Coronary artery (tissue), 2 donors: ENCODE measurements at regions not wholly inside any gene's neighbourhood (a gene's known extent, or its start where the extent isn't known, plus 50 kb on each side); places are given as distances from the start of the nearest gene placed in this dataset.

Experiments
- DNase-seq: peaks from one replicate; pipeline ENCODE4 v3.0.0-alpha.2; 2017; ENCODE audit warnings: low spot score
- H3K27ac ChIP-seq, 2 donors: fragments of 200-600 bp; sonication (generic); one replicate each; pipeline ENCODE4 v1.5.1; 2016 to 2019
- H3K4me3 ChIP-seq: fragments of 200-600 bp; sonication (generic); 2 replicates; pipeline ENCODE4 v1.5.1; 2016; ENCODE audit warnings: mild to moderate bottlenecking, moderate library complexity
- TF ChIP-seq, protein P1 (sequence below): fragments of 200-600 bp; sonication (generic); IDR thresholded peaks from one replicate; pipeline ENCODE4 v1.5.1; 2019; ENCODE audit warnings: antibody characterized with exemption

DNA sequence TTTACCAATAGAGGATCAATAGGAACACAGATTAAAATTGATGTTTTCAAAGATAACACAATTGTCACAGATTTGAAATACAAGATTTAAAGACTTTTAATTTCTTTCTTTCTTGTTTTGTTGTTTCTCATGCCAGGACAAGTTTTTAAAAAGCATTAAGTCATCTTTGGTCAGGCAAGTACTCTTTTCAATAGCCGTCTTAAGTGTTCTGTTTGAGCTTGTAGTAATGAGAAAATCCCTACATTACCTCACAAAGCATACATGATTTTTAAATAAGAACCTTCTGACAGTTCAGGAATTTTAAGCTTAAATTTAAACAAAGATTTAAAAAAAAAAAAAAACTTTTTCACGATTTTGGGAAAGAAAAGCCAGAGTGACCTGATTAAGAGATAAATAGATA, 216.3 kb upstream of the PRR20A start:
- TF ChIP-seq, protein P1, sequence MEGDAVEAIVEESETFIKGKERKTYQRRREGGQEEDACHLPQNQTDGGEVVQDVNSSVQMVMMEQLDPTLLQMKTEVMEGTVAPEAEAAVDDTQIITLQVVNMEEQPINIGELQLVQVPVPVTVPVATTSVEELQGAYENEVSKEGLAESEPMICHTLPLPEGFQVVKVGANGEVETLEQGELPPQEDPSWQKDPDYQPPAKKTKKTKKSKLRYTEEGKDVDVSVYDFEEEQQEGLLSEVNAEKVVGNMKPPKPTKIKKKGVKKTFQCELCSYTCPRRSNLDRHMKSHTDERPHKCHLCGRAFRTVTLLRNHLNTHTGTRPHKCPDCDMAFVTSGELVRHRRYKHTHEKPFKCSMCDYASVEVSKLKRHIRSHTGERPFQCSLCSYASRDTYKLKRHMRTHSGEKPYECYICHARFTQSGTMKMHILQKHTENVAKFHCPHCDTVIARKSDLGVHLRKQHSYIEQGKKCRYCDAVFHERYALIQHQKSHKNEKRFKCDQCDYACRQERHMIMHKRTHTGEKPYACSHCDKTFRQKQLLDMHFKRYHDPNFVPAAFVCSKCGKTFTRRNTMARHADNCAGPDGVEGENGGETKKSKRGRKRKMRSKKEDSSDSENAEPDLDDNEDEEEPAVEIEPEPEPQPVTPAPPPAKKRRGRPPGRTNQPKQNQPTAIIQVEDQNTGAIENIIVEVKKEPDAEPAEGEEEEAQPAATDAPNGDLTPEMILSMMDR, result no peak
- H3K4me3 ChIP-seq, result no peak overlapping the region
- no peak for DNase-seq
- no peak overlapping the region for H3K27ac ChIP-seq

DNA sequence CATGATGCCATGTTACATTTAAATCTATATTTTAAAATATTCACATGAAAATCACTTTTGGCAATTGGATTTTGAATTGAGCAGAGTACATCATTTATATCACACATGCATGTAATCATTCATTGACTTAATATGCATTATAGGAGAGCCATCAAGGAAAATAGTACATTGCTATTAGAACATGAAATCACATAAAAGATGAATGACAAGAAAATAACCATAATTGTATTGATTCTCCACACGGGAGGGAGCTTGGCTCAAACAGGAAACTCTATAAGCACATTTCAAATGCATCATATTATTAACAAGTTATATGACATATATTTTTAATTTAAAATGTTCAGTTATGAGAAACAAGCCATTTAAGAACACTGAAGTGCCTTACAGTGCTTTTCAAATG, 208.6 kb upstream of the PRR20A start:
- H3K4me3 ChIP-seq, result no peak overlapping the region
- no peak for DNase-seq
- TF ChIP-seq, protein P1, result no peak
- H3K27ac ChIP-seq, result no peak overlapping the region

DNA sequence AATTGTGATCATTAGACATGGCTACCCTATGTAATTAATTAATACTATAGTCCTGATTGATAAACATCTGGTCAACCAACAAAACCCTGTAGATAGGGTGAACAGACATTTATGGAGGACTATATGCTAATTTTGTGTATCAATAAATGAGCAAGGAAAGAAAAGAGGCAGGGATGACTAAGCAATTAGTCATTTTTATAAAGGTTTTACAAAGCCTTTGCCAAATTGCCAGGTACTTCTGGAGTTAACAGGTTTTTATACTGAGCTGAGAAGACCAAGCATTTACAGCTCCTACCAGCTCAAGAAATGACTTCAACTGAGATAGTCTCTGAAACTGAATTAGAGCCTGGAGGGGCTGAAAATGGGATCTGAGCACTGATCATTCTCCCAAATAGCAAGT, 186.8 kb upstream of the PRR20A start:
- DNase-seq, result no peak
- TF ChIP-seq, protein P1, result no peak
- Histone ChIP-seq H3K4me3 (no peak overlapping the region), H3K27ac (no peak overlapping the region)

DNA sequence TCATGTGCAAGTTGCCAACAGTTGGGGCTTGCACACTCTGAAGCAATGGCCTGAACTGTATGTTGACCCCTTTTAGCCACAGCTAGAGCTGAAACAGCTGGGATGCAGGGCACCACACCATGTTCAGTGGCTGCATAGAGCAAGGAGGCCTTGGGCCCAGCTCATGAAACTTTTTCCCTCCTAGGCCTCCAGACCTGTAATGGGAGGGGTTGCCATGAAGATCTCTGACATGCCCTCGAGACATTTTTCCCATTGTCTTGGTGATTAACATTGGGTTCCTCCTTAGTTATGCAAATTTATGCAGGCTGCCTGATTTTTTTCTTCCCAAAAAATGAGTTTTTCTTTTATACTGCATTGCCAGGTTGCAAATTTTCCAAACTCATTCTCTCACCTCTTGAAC, 165.1 kb upstream of the PRR20A start:
- Histone ChIP-seq H3K27ac (no peak overlapping the region), H3K4me3 (no peak overlapping the region)
- TF ChIP-seq, protein P1, result no peak
- no peak for DNase-seq

DNA sequence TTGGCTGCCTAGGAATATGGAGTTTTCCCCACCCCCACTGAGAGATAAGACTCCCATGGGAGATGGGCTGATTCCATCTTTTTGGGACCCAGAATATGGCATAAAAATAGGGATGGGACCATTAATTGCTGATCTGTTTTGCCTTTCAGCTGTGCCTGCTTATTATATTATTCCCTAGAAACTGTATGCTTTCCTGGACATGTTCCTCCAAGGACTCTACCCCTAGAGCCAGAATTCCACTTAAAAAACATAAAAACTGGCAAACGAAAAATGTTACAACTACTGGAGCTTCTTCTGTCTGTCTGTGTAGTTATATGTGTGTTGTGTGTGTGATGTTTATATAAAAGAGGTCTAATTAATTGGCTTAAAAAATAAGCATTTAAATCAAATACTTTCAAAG, 159.9 kb upstream of the PRR20A start:
- H3K4me3 ChIP-seq, result no peak overlapping the region
- no peak for DNase-seq
- H3K27ac ChIP-seq, result no peak overlapping the region
- TF ChIP-seq, protein P1, result no peak

DNA sequence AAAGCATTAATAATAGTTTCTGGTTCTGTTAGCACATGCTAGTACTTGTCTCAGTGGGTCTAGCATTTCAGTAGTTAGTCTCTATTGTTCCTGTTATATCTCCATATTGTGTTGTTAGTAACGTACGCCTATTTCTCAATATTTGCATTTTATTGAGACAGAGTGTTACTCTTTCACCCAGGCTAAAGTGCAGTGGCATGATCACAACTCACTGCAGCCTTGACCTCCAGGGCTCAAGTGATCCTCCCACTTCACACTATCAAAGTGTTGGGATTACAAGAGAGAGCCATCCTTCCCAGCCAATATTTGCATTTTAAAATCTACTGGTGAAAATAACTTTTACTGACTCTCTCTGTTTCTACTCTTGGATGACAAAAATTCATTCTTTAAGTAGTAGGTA, 154.6 kb upstream of the PRR20A start:
- DNase-seq, result no peak

DNA sequence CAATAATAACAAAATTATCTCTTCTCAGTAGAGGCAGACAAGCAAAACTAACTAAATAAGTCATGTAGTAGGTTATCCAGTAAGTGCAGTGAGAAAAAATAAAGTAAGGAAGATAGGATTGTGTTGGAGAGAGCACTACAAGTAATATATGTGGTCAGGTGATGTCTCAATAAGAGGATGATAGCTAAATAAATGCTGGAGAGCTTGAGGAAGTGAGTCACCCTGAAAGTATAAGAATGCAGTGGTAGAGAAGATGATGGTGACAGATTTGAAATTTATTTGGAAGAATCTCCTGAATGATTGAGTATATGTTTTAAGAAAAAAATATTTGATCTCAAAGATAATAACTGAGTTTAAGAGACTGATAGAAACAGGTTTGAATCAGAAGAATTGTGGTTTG, 152.2 kb upstream of the PRR20A start:
- H3K27ac ChIP-seq, result no peak overlapping the region
- H3K4me3 ChIP-seq, result no peak overlapping the region
- no peak for DNase-seq
- TF ChIP-seq, protein P1, result no peak

More for the DNA sequence above, 154.6 kb upstream of the PRR20A start:
- Histone ChIP-seq H3K27ac (no peak overlapping the region), H3K4me3 (no peak overlapping the region)
- TF ChIP-seq, protein P1, result no peak
